ENCODE measurements at regions not wholly inside any gene's neighbourhood (a gene's known extent, or its start where the extent isn't known, plus 50 kb on each side); places are given as distances from the start of the nearest gene placed in this dataset.

DNA sequence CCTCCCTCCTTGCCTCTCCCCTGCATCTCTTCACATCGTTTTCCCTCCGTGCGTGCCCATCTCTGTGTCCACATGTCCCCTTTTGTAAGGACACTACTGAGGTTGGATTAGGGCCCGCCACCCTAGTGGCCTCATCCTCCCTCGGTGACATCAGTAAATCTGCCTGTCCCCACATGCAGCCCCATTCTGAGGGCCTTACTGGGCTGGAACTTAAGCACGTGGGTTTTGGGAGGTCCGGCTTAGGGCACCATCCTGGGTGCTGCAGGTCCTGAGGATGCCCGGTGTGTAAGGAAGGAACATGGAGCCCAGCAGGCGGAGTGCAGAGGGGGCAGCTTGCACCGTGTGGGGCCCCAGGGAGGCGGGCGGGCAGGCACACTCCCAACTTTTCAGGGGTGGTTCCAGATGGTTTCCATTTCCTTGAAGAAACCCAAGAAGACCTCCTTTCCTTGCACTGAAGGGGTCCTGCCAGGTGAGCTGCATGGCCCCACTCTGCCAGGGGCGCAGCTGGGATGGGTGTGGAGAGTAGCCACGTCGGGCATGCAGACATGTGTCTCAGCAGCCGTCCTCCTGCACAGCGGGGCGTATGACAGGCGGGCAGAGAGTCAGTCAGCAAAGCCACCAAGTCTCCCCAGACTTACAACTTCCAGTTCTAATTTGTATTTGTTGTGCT, 329.9 kb downstream of the QKI start:
- TF ChIP-seq ZFP3 (CRISPR knock-in tag; IDR thresholded peaks at IDR 0.05) (no peak), TCF4 (CRISPR knock-in tag; IDR thresholded peaks at IDR 0.05; ENCODE audit: borderline replicate concordance) (no peak)

Measured in SK-N-SH treated with all-trans-retinoic acid at 6 μM for 48 hours (cell line).